ELF-1 (cell line): ENCODE measurements at regions not wholly inside any gene's neighbourhood (a gene's known extent, or its start where the extent isn't known, plus 50 kb on each side); places are given as distances from the start of the nearest gene placed in this dataset.

ENCODE experiments used
- DNase-seq: peaks from one replicate; pipeline ENCODE4 v3.0.0-alpha.2; 2016; ENCODE audit warnings: low read depth, low spot score

GRCh38 chr7:25840209-25840792 is 311.7 kb upstream of the NFE2L3 start:
- DNase-seq: no peak

GRCh38 chr7:25841575-25841974 is 310.4 kb upstream of the NFE2L3 start:
- DNase-seq: no peak

GRCh38 chr7:25842201-25842733 is 309.7 kb upstream of the NFE2L3 start:
- no peak for DNase-seq

- peak; percentile 40 for DNase-seq
These were observed 308.5 kb upstream of the NFE2L3 start for GRCh38 chr7:25843467-25843866.

GRCh38 chr7:25844102-25844870 is 307.7 kb upstream of the NFE2L3 start:
- DNase-seq: no peak

GRCh38 chr7:25845464-25845863 is 306.5 kb upstream of the NFE2L3 start:
- no peak for DNase-seq

- no peak for DNase-seq
These were observed 305.3 kb upstream of the NFE2L3 start for GRCh38 chr7:25846722-25847121.

- no peak for DNase-seq
These were observed 304.5 kb upstream of the NFE2L3 start for GRCh38 chr7:25847336-25848070.

- peak; percentile 40 for DNase-seq
These were observed 302.4 kb upstream of the NFE2L3 start for GRCh38 chr7:25849500-25850184.

- DNase-seq: no peak
These were observed 301.8 kb upstream of the NFE2L3 start for GRCh38 chr7:25850216-25850615.

- DNase-seq: no peak
These were observed 301.3 kb upstream of the NFE2L3 start for GRCh38 chr7:25850735-25851134.

- peak; percentile 90 for DNase-seq
These were observed 300.4 kb upstream of the NFE2L3 start for GRCh38 chr7:25851332-25852210.

- DNase-seq: peak; percentile 85
These were observed 299.6 kb upstream of the NFE2L3 start for GRCh38 chr7:25852211-25852938.

- DNase-seq: no peak
These were observed 299.1 kb upstream of the NFE2L3 start for GRCh38 chr7:25852939-25853271.

GRCh38 chr7:25853314-25853713 is 298.7 kb upstream of the NFE2L3 start:
- DNase-seq: no peak

- peak; percentile 43 for DNase-seq
These were observed 297.9 kb upstream of the NFE2L3 start for GRCh38 chr7:25854059-25854458.

- peak; percentile 98 for DNase-seq
These were observed 297.1 kb upstream of the NFE2L3 start for GRCh38 chr7:25854608-25855497.

- DNase-seq: peak; percentile 38
These were observed 295.9 kb upstream of the NFE2L3 start for GRCh38 chr7:25855854-25856782.
